K562 (cell line): ENCODE measurements at regions not wholly inside any gene's neighbourhood (a gene's known extent, or its start where the extent isn't known, plus 50 kb on each side); places are given as distances from the start of the nearest gene placed in this dataset.

Experiments
- ATAC-seq: fragments of 200-7000 bp; cut with Tn5 transposase; 3 replicates; pipeline ENCODE4 v1.9.1; 2020; ENCODE audit warnings: moderate library complexity
- BruUV-seq: library from RNA; stranded (reverse); fragments of 400-500 nt; replicated peaks from 2 replicates; lab custom pipeline; 2021; lab: Mats Ljungman, UMichigan
- CTCF ChIA-PET: fragments of 300-600 bp; formaldehyde crosslinking; extraction: SDS; loops from one replicate; lab custom pipeline; 2021; ENCODE audit warnings: low intra/inter-chr PET ratio; lab: Yijun Ruan, JAX
- POLR2A ChIA-PET: fragments of 300-600, 350-650 bp; sonication (Branson Sonifier 250); formaldehyde crosslinking; extraction: SDS; loops from one replicate; lab custom pipeline; 2021; ENCODE audit warnings: antibody characterized with exemption, inconsistent platforms; lab: Yijun Ruan, JAX
- DNase-seq, 4 experiments: peaks; one replicate each; pipeline versions ENCODE4 v3.0.0 to v3.0.0-alpha.2; 2011 to 2018; ENCODE audit warnings: low spot score in 3 of 4, mixed read lengths in 3 of 4; ENCODE audit errors: extremely low read depth in 1 of 4
- FAIRE-seq: peaks from 2 replicates; lab custom pipeline; 2011; peaks lifted over from hg19 to GRCh38; lab: Jason Lieb, UNC
- H2AFZ ChIP-seq: 2 replicates; pipeline ENCODE4 v1.6.0; 2011; ENCODE audit warnings: low read depth, low read length, control low read depth, inconsistent platforms
- H3K27ac ChIP-seq: fragments of 200-600 bp; 3 replicates; pipeline ENCODE4 v1.8.0; 2011; ENCODE audit warnings: low read depth, mild to moderate bottlenecking, control low read depth, inconsistent platforms, low read length, moderate library complexity, mixed read lengths; ENCODE audit errors: extremely low read depth
- H3K27me3 ChIP-seq, 2 experiments: fragments of 300-600 bp in 1 of 2; 2 replicates in 1 of 2; 3 replicates in 1 of 2; pipeline versions ENCODE4 v1.6.0 to v1.8.0; 2011; ENCODE audit warnings: inconsistent platforms in 2 of 2, low read length in 2 of 2, mild to moderate bottlenecking in 1 of 2, mixed read lengths in 1 of 2, moderate library complexity in 1 of 2; ENCODE audit not compliant: control insufficient read depth in 2 of 2, insufficient read depth in 2 of 2
- H3K36me3 ChIP-seq: fragments of 300-600 bp; 3 replicates; pipeline ENCODE4 v1.8.0; 2011; ENCODE audit warnings: mild to moderate bottlenecking, low read length, inconsistent platforms; ENCODE audit not compliant: control insufficient read depth, insufficient read depth
- H3K4me1 ChIP-seq, 2 experiments: fragments of 200-600 bp in 1 of 2; replicated peaks in 1 of 2; 2 replicates in 1 of 2; 3 replicates in 1 of 2; pipeline versions ENCODE4 v1.5.1 to v1.8.0; 2011; ENCODE audit warnings: inconsistent platforms in 2 of 2, low read length in 2 of 2, mild to moderate bottlenecking in 1 of 2, mixed read lengths in 1 of 2, moderate library complexity in 1 of 2; ENCODE audit not compliant: control insufficient read depth in 2 of 2, insufficient read depth in 2 of 2
- H3K4me2 ChIP-seq: 2 replicates; pipeline ENCODE4 v1.6.1; 2011; ENCODE audit warnings: low read length, control low read depth, inconsistent platforms, mixed read lengths; ENCODE audit not compliant: insufficient read depth
- H3K4me3 ChIP-seq: fragments of 200-600 bp; sonication (generic), shearing (Covaris generic); 2 replicates; pipeline ENCODE4 v1.5.1; 2016; ENCODE audit warnings: control low read depth, inconsistent platforms
- H3K79me2 ChIP-seq: fragments of 200-600 bp; 3 replicates; pipeline ENCODE4 v1.8.0; 2011; ENCODE audit warnings: low read length, inconsistent platforms; ENCODE audit not compliant: control insufficient read depth, insufficient read depth
- H3K9ac ChIP-seq, 2 experiments: 2 replicates each; pipeline versions ENCODE4 v1.6.0 to v1.6.1; 2011; ENCODE audit warnings: low read depth in 2 of 2, low read length in 2 of 2, control low read depth in 1 of 2, inconsistent platforms in 1 of 2, mild to moderate bottlenecking in 1 of 2, mixed read lengths in 1 of 2; ENCODE audit not compliant: insufficient read depth in 1 of 2
- H3K9me1 ChIP-seq: one replicate; pipeline ENCODE4 v1.6.0; 2011; ENCODE audit warnings: inconsistent platforms, mild to moderate bottlenecking, low read length, moderate library complexity; ENCODE audit not compliant: control insufficient read depth, insufficient read depth
- H3K9me3 ChIP-seq: replicated peaks from 2 replicates; pipeline ENCODE4 v1.5.1; 2011; ENCODE audit warnings: low read depth, low read length, inconsistent platforms; ENCODE audit not compliant: control insufficient read depth, insufficient read depth
- H4K20me1 ChIP-seq: replicated peaks from 2 replicates; pipeline ENCODE4 v1.6.1; 2011; ENCODE audit warnings: low read length, inconsistent platforms, mixed read lengths; ENCODE audit not compliant: control insufficient read depth, insufficient read depth
- CBFA2T2 ChIP-seq: fragments of 450-650 bp; conservative IDR thresholded peaks from 2 replicates; pipeline ENCODE4 v1.6.1; 2017; ENCODE audit warnings: mild to moderate bottlenecking
- CC2D1A ChIP-seq: fragments of 450-650 bp; IDR thresholded peaks from 2 replicates; pipeline ENCODE4 v1.6.1; 2017; ENCODE audit warnings: mild to moderate bottlenecking
- CREB3L1 ChIP-seq: fragments of 450-650 bp; IDR thresholded peaks from 2 replicates; pipeline ENCODE4 v1.6.1; 2014; ENCODE audit warnings: low read depth, mild to moderate bottlenecking, moderate library complexity, borderline replicate concordance
- HDAC8 ChIP-seq: fragments of 450-650 bp; IDR thresholded peaks from 2 replicates; pipeline ENCODE4 v1.6.1; 2016; ENCODE audit warnings: mild to moderate bottlenecking, missing genetic modification characterization, moderate library complexity, missing compliant biosample characterization
- MAFK ChIP-seq: IDR thresholded peaks from 2 replicates; pipeline ENCODE4 v1.6.1; 2011; ENCODE audit warnings: low read length, improper control_type of control experiment
- MED1 ChIP-seq: sonication (generic); formaldehyde crosslinking; IDR thresholded peaks from 2 replicates; pipeline ENCODE4 v1.8.1; 2023; ENCODE audit warnings: missing genetic modification reagents, borderline replicate concordance
- TEAD4 ChIP-seq, 2 experiments: sonication (generic) in 1 of 2; formaldehyde crosslinking in 1 of 2; IDR thresholded peaks; 2 replicates each; pipeline versions ENCODE4 v1.6.1 to v1.8.0; 2012 to 2022; ENCODE audit warnings: borderline replicate concordance in 1 of 2, inconsistent platforms in 1 of 2, low read length in 1 of 2, mild to moderate bottlenecking in 1 of 2, missing genetic modification reagents in 1 of 2
- ZNF134 ChIP-seq: fragments of 250-450 bp; sonication (Bioruptor Pico); conservative IDR thresholded peaks from 2 replicates; pipeline ENCODE4 v1.4.0; 2020
- ZNF586 ChIP-seq: fragments of 450-650 bp; formaldehyde crosslinking; conservative IDR thresholded peaks from 2 replicates; pipeline ENCODE4 v1.4.0; 2020; ENCODE audit warnings: mild to moderate bottlenecking, moderate library complexity
- WGBS: fragments of 100-300 bp; shearing (Covaris generic); methylation state at CpG from one replicate; pipeline ENCODE4 v1.1.6; 2016; ENCODE audit warnings: low coverage, mixed read lengths; ENCODE audit not compliant: insufficient coverage; ENCODE audit errors: missing lambda C conversion rate; 5-methylcytosine and 5-hydroxymethylcytosine counted together
- in situ Hi-C: fragments of 300-500 bp; cut with MboI; formaldehyde crosslinking; loops from 4 replicates; pipeline ENCODE4 v1.15.0; 2018; ENCODE audit warnings: inconsistent platforms, mixed read lengths
- intact Hi-C: fragments of 100-400 bp; cut with micrococcal nuclease; formaldehyde crosslinking; loops from 2 replicates; pipeline ENCODE4 v1.14.2; 2022
- TF ChIP-seq, protein P1 (sequence below): fragments of 250-450 bp; sonication (Bioruptor Pico); IDR thresholded peaks from 2 replicates; pipeline ENCODE4 v1.8.0; 2022; ENCODE audit warnings: moderate library complexity, mild to moderate bottlenecking, inconsistent platforms

DNA sequence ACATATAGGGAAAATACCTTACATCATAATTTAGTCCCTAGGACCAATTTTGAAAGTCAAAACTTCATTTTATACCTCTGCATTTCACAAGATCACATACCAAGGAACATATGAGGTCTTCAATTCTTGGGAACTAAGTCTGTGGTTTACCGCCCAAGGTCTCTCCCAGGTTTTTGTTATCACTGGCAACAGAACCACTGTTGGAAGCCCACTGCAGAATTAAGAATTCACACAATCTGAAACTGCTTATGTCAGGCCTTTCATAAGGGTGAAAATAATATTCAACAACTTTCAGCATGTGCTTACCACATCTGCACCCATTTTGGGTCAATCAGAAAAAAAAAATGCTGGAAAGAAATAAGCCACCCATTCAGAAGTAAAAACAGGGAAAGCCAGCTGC lies 107.2 kb upstream of the MME start:
- CTCF ChIA-PET = interaction anchor here (0.6 kb wide), 1 partner anchor 19 kb away, joined by 4 read pairs; no protein-coding TSS in a partner anchor
- H3K79me2 ChIP-seq = no peaks in the 10 kb centered on the region
- no peak overlapping the region for H3K4me2 ChIP-seq
- intact Hi-C loops = no loop called here
- TF ChIP-seq, protein P1, sequence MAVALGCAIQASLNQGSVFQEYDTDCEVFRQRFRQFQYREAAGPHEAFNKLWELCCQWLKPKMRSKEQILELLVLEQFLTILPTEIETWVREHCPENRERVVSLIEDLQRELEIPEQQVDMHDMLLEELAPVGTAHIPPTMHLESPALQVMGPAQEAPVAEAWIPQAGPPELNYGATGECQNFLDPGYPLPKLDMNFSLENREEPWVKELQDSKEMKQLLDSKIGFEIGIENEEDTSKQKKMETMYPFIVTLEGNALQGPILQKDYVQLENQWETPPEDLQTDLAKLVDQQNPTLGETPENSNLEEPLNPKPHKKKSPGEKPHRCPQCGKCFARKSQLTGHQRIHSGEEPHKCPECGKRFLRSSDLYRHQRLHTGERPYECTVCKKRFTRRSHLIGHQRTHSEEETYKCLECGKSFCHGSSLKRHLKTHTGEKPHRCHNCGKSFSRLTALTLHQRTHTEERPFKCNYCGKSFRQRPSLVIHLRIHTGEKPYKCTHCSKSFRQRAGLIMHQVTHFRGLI (CRISPR knock-in tag) = no peak
- no peak for TF ChIP-seq CBFA2T2
- TF ChIP-seq MAFK = peak; percentile 12; the same call in 1 of the 2 replicates
- no peak for TF ChIP-seq ZNF586 (CRISPR knock-in tag)
- no peak for TF ChIP-seq CREB3L1
- TF ChIP-seq TEAD4 (IDR thresholded peaks at IDR 0.05; ENCODE audit: low read length) = peak; percentile 23; the same call in 1 of the 2 replicates
- no peak for TF ChIP-seq TEAD4 (CRISPR knock-in tag; IDR thresholded peaks at IDR 0.05; ENCODE audit: borderline replicate concordance)
- TF ChIP-seq ZNF134 = no peak
- no peak for TF ChIP-seq CC2D1A
- TF ChIP-seq HDAC8 (tag) = no peak
- TF ChIP-seq MED1 (CRISPR knock-in tag) = no peak
- H3K36me3 ChIP-seq = no peaks in the 10 kb centered on the region
- H3K9me3 ChIP-seq = no peaks in the 10 kb centered on the region
- FAIRE-seq (no peak), ATAC-seq (no peak), DNase-seq (peak in 1 of 4 experiments; percentile 20)
- no peak overlapping the region for H2AFZ ChIP-seq
- WGBS = 17% methylated on average over 1 of the region's 1 CpG
- BruUV-seq = no TSS peak
- H3K27me3 ChIP-seq = no peaks in the 10 kb centered on the region
- in situ Hi-C loops = no loop called here
- H3K9ac ChIP-seq = no peak overlapping the region
- peaks cover 0 to 5% of the 10 kb centered on the region in 2 experiments; a peak in 2 of 5 replicates for H3K4me1 ChIP-seq
- H3K4me3 ChIP-seq = no peak overlapping the region
- no peak overlapping the region for H3K27ac ChIP-seq
- H3K9me1 ChIP-seq = no peaks in the 10 kb centered on the region
- POLR2A ChIA-PET = interaction anchor here (1.4 kb wide), 1 partner anchor 11 kb away, joined by 4 read pairs; no protein-coding TSS in a partner anchor
- no peaks in the 10 kb centered on the region for H4K20me1 ChIP-seq
